GM23338 (cell line): ENCODE measurements at regions not wholly inside any gene's neighbourhood (a gene's known extent, or its start where the extent isn't known, plus 50 kb on each side); places are given as distances from the start of the nearest gene placed in this dataset.

Experiments
- ATAC-seq: fragments of 200-7000 bp; cut with Tn5 transposase; 3 replicates; pipeline ENCODE4 v1.9.1; 2020
- DNase-seq: peaks from one replicate; pipeline ENCODE4 v3.0.0-alpha.2; 2015; ENCODE audit warnings: low spot score
- H2AFZ ChIP-seq: fragments of 200-600 bp; sonication (generic); 2 replicates; pipeline ENCODE4 v1.8.0; 2016; ENCODE audit warnings: antibody characterized with exemption, mild to moderate bottlenecking, moderate library complexity
- H3F3A ChIP-seq: fragments of 200-600 bp; sonication (generic); replicated peaks from 2 replicates; pipeline ENCODE4 v1.8.0; 2017; ENCODE audit warnings: antibody characterized with exemption, mixed run types, low read depth
- H3K27ac ChIP-seq: fragments of 200-600 bp; sonication (generic); 2 replicates; pipeline ENCODE4 v1.6.1; 2016; ENCODE audit warnings: low read depth
- H3K27me3 ChIP-seq: fragments of 200-600 bp; sonication (generic); 2 replicates; pipeline ENCODE4 v1.8.0; 2016; ENCODE audit warnings: mild to moderate bottlenecking, mixed run types, moderate library complexity; ENCODE audit not compliant: insufficient read depth
- H3K36me3 ChIP-seq: fragments of 200-600 bp; sonication (generic); 2 replicates; pipeline ENCODE4 v1.8.0; 2016; ENCODE audit warnings: mild to moderate bottlenecking; ENCODE audit not compliant: insufficient read depth
- H3K4me1 ChIP-seq: fragments of 200-600 bp; sonication (generic); 2 replicates; pipeline ENCODE4 v1.8.0; 2016; ENCODE audit warnings: mild to moderate bottlenecking, moderate library complexity; ENCODE audit not compliant: insufficient read depth
- H3K4me2 ChIP-seq: fragments of 200-600 bp; sonication (generic); 2 replicates; pipeline ENCODE4 v1.7.1; 2017; ENCODE audit warnings: mixed run types
- H3K4me3 ChIP-seq: fragments of 200-600 bp; sonication (generic); 2 replicates; pipeline ENCODE4 v1.6.1; 2016; ENCODE audit warnings: mixed run types
- H3K79me2 ChIP-seq: fragments of 200-600 bp; sonication (generic); replicated peaks from 2 replicates; pipeline ENCODE4 v1.8.0; 2017; ENCODE audit warnings: mild to moderate bottlenecking; ENCODE audit not compliant: insufficient read depth
- H3K9me2 ChIP-seq: fragments of 200-600 bp; sonication (generic); 2 replicates; pipeline ENCODE4 v1.8.0; 2017; ENCODE audit not compliant: insufficient read depth
- H4K20me1 ChIP-seq: fragments of 200-600 bp; sonication (generic); replicated peaks from 2 replicates; pipeline ENCODE4 v1.8.0; 2017; ENCODE audit warnings: mild to moderate bottlenecking; ENCODE audit not compliant: insufficient read depth
- H3K27ac Mint-ChIP-seq: 2 replicates; pipeline ENCODE4 v1.8.0; 2020; ENCODE audit warnings: inconsistent platforms, mild to moderate bottlenecking, moderate library complexity, mixed read lengths
- H3K27me3 Mint-ChIP-seq: 3 replicates; pipeline ENCODE4 v1.8.0; 2022; ENCODE audit warnings: low read depth, mild to moderate bottlenecking, moderate library complexity, mixed read lengths, inconsistent platforms; ENCODE audit not compliant: insufficient read depth, poor library complexity
- H3K36me3 Mint-ChIP-seq: 3 replicates; pipeline ENCODE4 v1.8.0; 2021; ENCODE audit warnings: low read depth, mild to moderate bottlenecking, inconsistent platforms, moderate library complexity, mixed read lengths
- H3K4me1 Mint-ChIP-seq: 3 replicates; pipeline ENCODE4 v1.8.0; 2020; ENCODE audit warnings: mild to moderate bottlenecking, inconsistent platforms, mixed read lengths
- H3K4me3 Mint-ChIP-seq: 3 replicates; pipeline ENCODE4 v1.8.0; 2021; ENCODE audit warnings: moderate library complexity, mild to moderate bottlenecking, inconsistent platforms, mixed read lengths
- H3K9me3 Mint-ChIP-seq: 3 replicates; pipeline ENCODE4 v1.8.0; 2020; ENCODE audit warnings: moderate library complexity, mild to moderate bottlenecking, inconsistent platforms, mixed read lengths
- EZH2 ChIP-seq: fragments of 200-600 bp; sonication (generic); IDR thresholded peaks from one replicate; pipeline ENCODE4 v1.8.0; 2017; ENCODE audit warnings: antibody characterized with exemption, mild to moderate bottlenecking, low read depth; ENCODE audit not compliant: unreplicated experiment
- JUNB ChIP-seq: IDR thresholded peaks from one replicate; pipeline ENCODE4 v1.6.1; 2016; ENCODE audit warnings: antibody characterized with exemption; ENCODE audit not compliant: unreplicated experiment
- NANOG ChIP-seq: IDR thresholded peaks from 2 replicates; pipeline ENCODE4 v1.6.1; 2016; ENCODE audit warnings: antibody characterized with exemption, borderline replicate concordance
- POLR2AphosphoS5 ChIP-seq: IDR thresholded peaks from 2 replicates; pipeline ENCODE4 v1.6.1; 2016; ENCODE audit warnings: antibody characterized with exemption, low read depth
- ZNF114 ChIP-seq: fragments of 250-450 bp; sonication (Bioruptor Pico); IDR thresholded peaks from 2 replicates; pipeline ENCODE4 v1.5.0; 2020; ENCODE audit warnings: mild to moderate bottlenecking, moderate library complexity
- ZNF331 ChIP-seq: fragments of 250-450 bp; sonication (Bioruptor Pico); IDR thresholded peaks from 2 replicates; pipeline ENCODE4 v1.5.0; 2020; ENCODE audit warnings: low read depth, mild to moderate bottlenecking, moderate library complexity
- TF ChIP-seq, protein P1 (sequence below): IDR thresholded peaks from one replicate; pipeline ENCODE4 v1.6.1; 2018; ENCODE audit warnings: antibody characterized with exemption; ENCODE audit not compliant: unreplicated experiment
- TF ChIP-seq, protein P2 (sequence below), 2 experiments: fragments of 200-600 bp in 1 of 2; sonication (generic) in 1 of 2; conservative IDR thresholded peaks; 2 replicates each; pipeline versions ENCODE4 v1.5.1 to v1.6.1; 2016 to 2017; ENCODE audit warnings: antibody characterized with exemption in 2 of 2, low read depth in 2 of 2, mild to moderate bottlenecking in 2 of 2, moderate library complexity in 1 of 2
- TF ChIP-seq, protein P3 (sequence below): IDR thresholded peaks from 2 replicates; pipeline ENCODE4 v1.6.1; 2016; ENCODE audit warnings: antibody characterized with exemption

DNA sequence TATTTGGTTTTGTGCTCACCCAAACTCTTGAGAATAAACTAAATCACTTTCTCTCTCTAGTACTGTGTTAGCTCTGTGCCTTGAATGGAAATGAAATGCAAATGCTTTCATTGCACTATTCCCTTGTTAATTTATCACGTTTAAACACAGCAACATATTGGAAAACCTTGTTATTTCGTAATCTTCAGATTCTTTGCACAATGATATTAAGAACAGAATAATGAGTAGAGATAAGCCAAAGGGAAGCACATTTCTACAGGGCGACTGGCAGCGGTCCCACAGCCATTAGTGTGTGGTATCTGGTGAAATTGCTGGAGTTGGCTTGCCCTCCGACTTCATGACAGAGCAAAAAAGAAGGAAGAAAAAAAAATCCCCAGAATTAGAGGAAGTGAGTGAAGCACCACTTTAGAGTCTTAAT is 166.1 kb upstream of the E2F7 start (continued):
- TF ChIP-seq JUNB (no peak), POLR2AphosphoS5 (no peak), EZH2 (no peak), ZNF114 (CRISPR knock-in tag) (no peak)
- TF ChIP-seq, protein P1, sequence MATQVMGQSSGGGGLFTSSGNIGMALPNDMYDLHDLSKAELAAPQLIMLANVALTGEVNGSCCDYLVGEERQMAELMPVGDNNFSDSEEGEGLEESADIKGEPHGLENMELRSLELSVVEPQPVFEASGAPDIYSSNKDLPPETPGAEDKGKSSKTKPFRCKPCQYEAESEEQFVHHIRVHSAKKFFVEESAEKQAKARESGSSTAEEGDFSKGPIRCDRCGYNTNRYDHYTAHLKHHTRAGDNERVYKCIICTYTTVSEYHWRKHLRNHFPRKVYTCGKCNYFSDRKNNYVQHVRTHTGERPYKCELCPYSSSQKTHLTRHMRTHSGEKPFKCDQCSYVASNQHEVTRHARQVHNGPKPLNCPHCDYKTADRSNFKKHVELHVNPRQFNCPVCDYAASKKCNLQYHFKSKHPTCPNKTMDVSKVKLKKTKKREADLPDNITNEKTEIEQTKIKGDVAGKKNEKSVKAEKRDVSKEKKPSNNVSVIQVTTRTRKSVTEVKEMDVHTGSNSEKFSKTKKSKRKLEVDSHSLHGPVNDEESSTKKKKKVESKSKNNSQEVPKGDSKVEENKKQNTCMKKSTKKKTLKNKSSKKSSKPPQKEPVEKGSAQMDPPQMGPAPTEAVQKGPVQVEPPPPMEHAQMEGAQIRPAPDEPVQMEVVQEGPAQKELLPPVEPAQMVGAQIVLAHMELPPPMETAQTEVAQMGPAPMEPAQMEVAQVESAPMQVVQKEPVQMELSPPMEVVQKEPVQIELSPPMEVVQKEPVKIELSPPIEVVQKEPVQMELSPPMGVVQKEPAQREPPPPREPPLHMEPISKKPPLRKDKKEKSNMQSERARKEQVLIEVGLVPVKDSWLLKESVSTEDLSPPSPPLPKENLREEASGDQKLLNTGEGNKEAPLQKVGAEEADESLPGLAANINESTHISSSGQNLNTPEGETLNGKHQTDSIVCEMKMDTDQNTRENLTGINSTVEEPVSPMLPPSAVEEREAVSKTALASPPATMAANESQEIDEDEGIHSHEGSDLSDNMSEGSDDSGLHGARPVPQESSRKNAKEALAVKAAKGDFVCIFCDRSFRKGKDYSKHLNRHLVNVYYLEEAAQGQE: no peak
- TF ChIP-seq, protein P2, sequence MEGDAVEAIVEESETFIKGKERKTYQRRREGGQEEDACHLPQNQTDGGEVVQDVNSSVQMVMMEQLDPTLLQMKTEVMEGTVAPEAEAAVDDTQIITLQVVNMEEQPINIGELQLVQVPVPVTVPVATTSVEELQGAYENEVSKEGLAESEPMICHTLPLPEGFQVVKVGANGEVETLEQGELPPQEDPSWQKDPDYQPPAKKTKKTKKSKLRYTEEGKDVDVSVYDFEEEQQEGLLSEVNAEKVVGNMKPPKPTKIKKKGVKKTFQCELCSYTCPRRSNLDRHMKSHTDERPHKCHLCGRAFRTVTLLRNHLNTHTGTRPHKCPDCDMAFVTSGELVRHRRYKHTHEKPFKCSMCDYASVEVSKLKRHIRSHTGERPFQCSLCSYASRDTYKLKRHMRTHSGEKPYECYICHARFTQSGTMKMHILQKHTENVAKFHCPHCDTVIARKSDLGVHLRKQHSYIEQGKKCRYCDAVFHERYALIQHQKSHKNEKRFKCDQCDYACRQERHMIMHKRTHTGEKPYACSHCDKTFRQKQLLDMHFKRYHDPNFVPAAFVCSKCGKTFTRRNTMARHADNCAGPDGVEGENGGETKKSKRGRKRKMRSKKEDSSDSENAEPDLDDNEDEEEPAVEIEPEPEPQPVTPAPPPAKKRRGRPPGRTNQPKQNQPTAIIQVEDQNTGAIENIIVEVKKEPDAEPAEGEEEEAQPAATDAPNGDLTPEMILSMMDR (conservative IDR thresholded peaks at IDR 0.05; ENCODE audit: low read depth in 2 of 2): no peak

DNA sequence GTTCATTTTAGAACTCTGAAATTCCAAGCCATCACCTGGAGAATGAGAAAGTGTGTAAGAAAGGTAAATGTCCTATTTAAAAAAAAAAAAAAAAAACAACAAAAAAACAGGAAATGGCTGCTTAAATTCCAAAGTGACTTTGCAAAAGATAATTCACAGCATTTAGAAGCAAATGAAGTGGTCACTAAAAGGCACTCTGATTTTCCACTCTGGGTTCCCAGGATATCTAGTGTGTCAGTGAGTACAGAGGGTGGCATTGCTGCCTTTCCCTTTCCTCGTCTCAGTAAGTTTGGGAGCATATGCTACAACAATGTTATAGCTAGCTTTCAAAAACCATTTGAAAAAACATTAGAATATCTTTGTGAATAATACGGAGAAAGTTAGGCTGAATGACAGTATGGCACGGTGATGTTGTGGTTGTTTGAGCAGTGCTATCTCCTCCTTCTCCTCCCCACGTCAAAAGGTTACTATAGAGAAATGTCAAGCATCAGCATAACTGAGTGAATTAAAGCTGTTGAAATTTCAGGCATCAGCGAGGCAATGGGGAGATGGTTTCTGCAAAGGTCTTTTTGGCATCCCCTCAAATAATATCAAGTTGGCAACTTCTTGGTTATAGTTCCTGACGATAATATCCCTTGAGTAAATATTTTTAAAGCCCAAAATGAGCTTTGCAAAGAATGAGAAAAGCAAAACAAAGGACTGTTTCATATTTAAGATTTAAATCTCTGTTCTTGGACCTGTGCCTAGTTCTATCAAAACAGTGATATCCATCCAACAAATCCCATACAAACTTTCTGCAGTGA is 164.5 kb upstream of the E2F7 start:
- Histone ChIP-seq H3K4me3 (no peak overlapping the region), H3K4me2 (peak overlapping the region; percentile 42), H3K27me3 (no peaks in the 10 kb centered on the region), H3K79me2 (no peaks in the 10 kb centered on the region), H3K4me1 (peaks cover 36% of the 10 kb centered on the region), H3F3A (no peaks in the 10 kb centered on the region), H3K36me3 (no peaks in the 10 kb centered on the region), H2AFZ (no peak overlapping the region), H3K9me2 (0 out of 2 replicates have a peak, but pooled peaks cover 3% of the 10 kb centered on the region), H4K20me1 (no peaks in the 10 kb centered on the region), H3K27ac (peak overlapping the region; percentile 86)
- Mint-ChIP-seq H3K36me3 (no peaks in the 10 kb centered on the region), H3K27ac (peak overlapping the region; percentile 87), H3K27me3 (no peaks in the 10 kb centered on the region), H3K9me3 (no peaks in the 10 kb centered on the region; the same call in 2 of the 3 replicates), H3K4me3 (no peak overlapping the region), H3K4me1 (peaks cover 23% of the 10 kb centered on the region)
- TF ChIP-seq, protein P3, sequence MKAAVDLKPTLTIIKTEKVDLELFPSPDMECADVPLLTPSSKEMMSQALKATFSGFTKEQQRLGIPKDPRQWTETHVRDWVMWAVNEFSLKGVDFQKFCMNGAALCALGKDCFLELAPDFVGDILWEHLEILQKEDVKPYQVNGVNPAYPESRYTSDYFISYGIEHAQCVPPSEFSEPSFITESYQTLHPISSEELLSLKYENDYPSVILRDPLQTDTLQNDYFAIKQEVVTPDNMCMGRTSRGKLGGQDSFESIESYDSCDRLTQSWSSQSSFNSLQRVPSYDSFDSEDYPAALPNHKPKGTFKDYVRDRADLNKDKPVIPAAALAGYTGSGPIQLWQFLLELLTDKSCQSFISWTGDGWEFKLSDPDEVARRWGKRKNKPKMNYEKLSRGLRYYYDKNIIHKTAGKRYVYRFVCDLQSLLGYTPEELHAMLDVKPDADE: no peak
- TF ChIP-seq ZNF331 (CRISPR knock-in tag) (no peak), EZH2 (no peak), NANOG (peak; percentile 69; the same call in 1 of the 2 replicates)
- TF ChIP-seq, protein P2 (conservative IDR thresholded peaks at IDR 0.05; ENCODE audit: low read depth in 2 of 2): 0 out of 4 replicates have a peak, but pooled peaks of 1 of the 2 experiments have one; percentile 9
- DNase-seq (peak; percentile 47), ATAC-seq (no peak; the same call in 2 of the 3 replicates)
